ENCODE measurements at regions not wholly inside any gene's neighbourhood (a gene's known extent, or its start where the extent isn't known, plus 50 kb on each side); places are given as distances from the start of the nearest gene placed in this dataset.
"Not testable (repeated sequence)": the region's sequence is repeated elsewhere in the genome, so short reads cannot be mapped to it uniquely, and the experiment has no call there.

DNA sequence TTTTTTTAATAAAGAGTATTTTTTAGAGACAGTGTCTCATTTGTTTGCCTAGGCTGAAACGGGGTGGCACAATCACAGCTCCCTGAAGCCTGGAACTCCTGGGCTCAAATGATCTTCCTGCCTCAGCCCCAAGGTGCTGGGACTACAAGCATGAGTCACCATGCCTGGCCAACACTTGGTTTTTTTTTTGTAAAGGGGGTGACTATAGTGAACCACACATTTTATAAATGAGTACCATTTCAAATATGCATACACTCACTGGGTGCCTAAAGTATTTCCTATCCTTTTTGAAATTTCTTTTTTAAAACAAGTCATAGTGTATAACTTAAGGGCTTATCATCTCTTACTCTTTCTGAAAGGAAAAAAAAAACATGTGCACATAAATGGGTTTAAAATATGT, 325.2 kb upstream of the MEIS2 start:
- Histone ChIP-seq H3K4me3 (no peak overlapping the region), H2AFZ (no peak overlapping the region), H3K4me1 (ENCODE audit: insufficient read depth) (no peaks in the 10 kb centered on the region), H3K79me2 (replicated peaks; ENCODE audit: insufficient read depth) (no peaks in the 10 kb centered on the region), H3F3A (replicated peaks; ENCODE audit: low read depth) (no peaks in the 10 kb centered on the region), H3K9me2 (ENCODE audit: insufficient read depth) (no peaks in the 10 kb centered on the region), H3K36me3 (ENCODE audit: insufficient read depth) (no peaks in the 10 kb centered on the region), H3K27ac (ENCODE audit: low read depth) (no peak overlapping the region), H3K27me3 (ENCODE audit: insufficient read depth) (no peaks in the 10 kb centered on the region), H3K4me2 (no peak overlapping the region), H4K20me1 (replicated peaks; ENCODE audit: insufficient read depth) (no peaks in the 10 kb centered on the region)
- Mint-ChIP-seq H3K36me3 (ENCODE audit: low read depth) (no peaks in the 10 kb centered on the region), H3K27me3 (ENCODE audit: insufficient read depth, low read depth, poor library complexity) (no peaks in the 10 kb centered on the region), H3K27ac (no peak overlapping the region), H3K4me1 (no peaks in the 10 kb centered on the region), H3K4me3 (no peak overlapping the region), H3K9me3 (no peaks in the 10 kb centered on the region)
- DNase-seq (ENCODE audit: low spot score), result no peak
- no peak for ATAC-seq
- TF ChIP-seq, protein P1, sequence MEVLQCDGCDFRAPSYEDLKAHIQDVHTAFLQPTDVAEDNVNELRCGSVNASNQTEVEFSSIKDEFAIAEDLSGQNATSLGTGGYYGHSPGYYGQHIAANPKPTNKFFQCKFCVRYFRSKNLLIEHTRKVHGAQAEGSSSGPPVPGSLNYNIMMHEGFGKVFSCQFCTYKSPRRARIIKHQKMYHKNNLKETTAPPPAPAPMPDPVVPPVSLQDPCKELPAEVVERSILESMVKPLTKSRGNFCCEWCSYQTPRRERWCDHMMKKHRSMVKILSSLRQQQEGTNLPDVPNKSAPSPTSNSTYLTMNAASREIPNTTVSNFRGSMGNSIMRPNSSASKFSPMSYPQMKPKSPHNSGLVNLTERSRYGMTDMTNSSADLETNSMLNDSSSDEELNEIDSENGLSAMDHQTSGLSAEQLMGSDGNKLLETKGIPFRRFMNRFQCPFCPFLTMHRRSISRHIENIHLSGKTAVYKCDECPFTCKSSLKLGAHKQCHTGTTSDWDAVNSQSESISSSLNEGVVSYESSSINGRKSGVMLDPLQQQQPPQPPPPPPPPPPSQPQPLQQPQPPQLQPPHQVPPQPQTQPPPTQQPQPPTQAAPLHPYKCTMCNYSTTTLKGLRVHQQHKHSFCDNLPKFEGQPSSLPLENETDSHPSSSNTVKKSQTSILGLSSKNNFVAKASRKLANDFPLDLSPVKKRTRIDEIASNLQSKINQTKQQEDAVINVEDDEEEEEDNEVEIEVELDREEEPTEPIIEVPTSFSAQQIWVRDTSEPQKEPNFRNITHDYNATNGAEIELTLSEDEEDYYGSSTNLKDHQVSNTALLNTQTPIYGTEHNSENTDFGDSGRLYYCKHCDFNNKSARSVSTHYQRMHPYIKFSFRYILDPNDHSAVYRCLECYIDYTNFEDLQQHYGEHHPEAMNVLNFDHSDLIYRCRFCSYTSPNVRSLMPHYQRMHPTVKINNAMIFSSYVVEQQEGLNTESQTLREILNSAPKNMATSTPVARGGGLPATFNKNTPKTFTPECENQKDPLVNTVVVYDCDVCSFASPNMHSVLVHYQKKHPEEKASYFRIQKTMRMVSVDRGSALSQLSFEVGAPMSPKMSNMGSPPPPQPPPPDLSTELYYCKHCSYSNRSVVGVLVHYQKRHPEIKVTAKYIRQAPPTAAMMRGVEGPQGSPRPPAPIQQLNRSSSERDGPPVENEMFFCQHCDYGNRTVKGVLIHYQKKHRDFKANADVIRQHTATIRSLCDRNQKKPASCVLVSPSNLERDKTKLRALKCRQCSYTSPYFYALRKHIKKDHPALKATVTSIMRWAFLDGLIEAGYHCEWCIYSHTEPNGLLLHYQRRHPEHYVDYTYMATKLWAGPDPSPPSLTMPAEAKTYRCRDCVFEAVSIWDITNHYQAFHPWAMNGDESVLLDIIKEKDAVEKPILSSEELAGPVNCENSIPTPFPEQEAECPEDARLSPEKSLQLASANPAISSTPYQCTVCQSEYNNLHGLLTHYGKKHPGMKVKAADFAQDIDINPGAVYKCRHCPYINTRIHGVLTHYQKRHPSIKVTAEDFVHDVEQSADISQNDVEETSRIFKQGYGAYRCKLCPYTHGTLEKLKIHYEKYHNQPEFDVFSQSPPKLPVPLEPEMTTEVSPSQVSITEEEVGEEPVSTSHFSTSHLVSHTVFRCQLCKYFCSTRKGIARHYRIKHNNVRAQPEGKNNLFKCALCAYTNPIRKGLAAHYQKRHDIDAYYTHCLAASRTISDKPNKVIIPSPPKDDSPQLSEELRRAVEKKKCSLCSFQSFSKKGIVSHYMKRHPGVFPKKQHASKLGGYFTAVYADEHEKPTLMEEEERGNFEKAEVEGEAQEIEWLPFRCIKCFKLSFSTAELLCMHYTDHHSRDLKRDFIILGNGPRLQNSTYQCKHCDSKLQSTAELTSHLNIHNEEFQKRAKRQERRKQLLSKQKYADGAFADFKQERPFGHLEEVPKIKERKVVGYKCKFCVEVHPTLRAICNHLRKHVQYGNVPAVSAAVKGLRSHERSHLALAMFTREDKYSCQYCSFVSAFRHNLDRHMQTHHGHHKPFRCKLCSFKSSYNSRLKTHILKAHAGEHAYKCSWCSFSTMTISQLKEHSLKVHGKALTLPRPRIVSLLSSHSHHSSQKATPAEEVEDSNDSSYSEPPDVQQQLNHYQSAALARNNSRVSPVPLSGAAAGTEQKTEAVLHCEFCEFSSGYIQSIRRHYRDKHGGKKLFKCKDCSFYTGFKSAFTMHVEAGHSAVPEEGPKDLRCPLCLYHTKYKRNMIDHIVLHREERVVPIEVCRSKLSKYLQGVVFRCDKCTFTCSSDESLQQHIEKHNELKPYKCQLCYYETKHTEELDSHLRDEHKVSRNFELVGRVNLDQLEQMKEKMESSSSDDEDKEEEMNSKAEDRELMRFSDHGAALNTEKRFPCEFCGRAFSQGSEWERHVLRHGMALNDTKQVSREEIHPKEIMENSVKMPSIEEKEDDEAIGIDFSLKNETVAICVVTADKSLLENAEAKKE (CRISPR knock-in tag; IDR thresholded peaks at IDR 0.05), result no peak
- TF ChIP-seq POLR2AphosphoS5 (IDR thresholded peaks at IDR 0.05; ENCODE audit: low read depth) (no peak), ZNF331 (CRISPR knock-in tag; IDR thresholded peaks at IDR 0.05; ENCODE audit: low read depth) (no peak), STAT1 (IDR thresholded peaks at IDR 0.05; ENCODE audit: unreplicated experiment) (no peak), NANOG (IDR thresholded peaks at IDR 0.05; ENCODE audit: borderline replicate concordance) (no peak), ZNF114 (CRISPR knock-in tag; IDR thresholded peaks at IDR 0.05) (no peak), EZH2phosphoT487 (IDR thresholded peaks at IDR 0.05; ENCODE audit: unreplicated experiment) (no peak), JUNB (IDR thresholded peaks at IDR 0.05; ENCODE audit: unreplicated experiment) (no peak)
- TF ChIP-seq, protein P2, sequence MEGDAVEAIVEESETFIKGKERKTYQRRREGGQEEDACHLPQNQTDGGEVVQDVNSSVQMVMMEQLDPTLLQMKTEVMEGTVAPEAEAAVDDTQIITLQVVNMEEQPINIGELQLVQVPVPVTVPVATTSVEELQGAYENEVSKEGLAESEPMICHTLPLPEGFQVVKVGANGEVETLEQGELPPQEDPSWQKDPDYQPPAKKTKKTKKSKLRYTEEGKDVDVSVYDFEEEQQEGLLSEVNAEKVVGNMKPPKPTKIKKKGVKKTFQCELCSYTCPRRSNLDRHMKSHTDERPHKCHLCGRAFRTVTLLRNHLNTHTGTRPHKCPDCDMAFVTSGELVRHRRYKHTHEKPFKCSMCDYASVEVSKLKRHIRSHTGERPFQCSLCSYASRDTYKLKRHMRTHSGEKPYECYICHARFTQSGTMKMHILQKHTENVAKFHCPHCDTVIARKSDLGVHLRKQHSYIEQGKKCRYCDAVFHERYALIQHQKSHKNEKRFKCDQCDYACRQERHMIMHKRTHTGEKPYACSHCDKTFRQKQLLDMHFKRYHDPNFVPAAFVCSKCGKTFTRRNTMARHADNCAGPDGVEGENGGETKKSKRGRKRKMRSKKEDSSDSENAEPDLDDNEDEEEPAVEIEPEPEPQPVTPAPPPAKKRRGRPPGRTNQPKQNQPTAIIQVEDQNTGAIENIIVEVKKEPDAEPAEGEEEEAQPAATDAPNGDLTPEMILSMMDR (conservative IDR thresholded peaks at IDR 0.05; ENCODE audit: low read depth in 2 of 2), result no peak

DNA sequence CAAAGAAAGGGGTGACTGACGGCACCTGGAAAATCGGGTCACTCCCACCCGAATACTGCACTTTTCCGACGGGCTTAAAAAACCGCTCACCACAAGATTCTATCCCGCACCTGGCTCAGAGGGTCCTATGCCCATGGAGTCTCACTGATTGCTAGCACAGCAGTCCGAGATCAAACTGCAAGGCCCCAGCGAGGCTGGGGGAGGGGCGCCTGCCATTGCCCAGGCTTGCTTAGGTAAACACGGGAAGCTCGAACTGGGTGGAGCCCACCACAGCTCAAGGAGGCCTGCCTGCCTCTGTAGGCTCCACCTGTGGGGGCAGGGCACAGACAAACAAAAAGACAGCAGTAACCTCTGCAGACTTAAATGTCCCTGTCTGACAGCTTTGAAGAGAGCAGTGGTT, 327.0 kb upstream of the MEIS2 start:
- H3K4me3 Mint-ChIP-seq; ATAC-seq; H3K9me3 Mint-ChIP-seq; H3K27me3 ChIP-seq (ENCODE audit: insufficient read depth); H3K4me1 ChIP-seq (ENCODE audit: insufficient read depth); H3K4me1 Mint-ChIP-seq; H3K36me3 ChIP-seq (ENCODE audit: insufficient read depth); H3K9me2 ChIP-seq (ENCODE audit: insufficient read depth); H3K4me2 ChIP-seq; H4K20me1 ChIP-seq (replicated peaks; ENCODE audit: insufficient read depth); H3K27ac ChIP-seq (ENCODE audit: low read depth); H3K27ac Mint-ChIP-seq; H3K79me2 ChIP-seq (replicated peaks; ENCODE audit: insufficient read depth); H3K36me3 Mint-ChIP-seq (ENCODE audit: low read depth); H3K27me3 Mint-ChIP-seq (ENCODE audit: insufficient read depth, low read depth, poor library complexity); H3F3A ChIP-seq (replicated peaks; ENCODE audit: low read depth); H2AFZ ChIP-seq: not testable (repeated sequence)
- DNase-seq (ENCODE audit: low spot score), result peak; percentile 42
- 0 out of 2 replicates have a peak overlapping the region, but pooled peaks have one; percentile 40 for H3K4me3 ChIP-seq

Data from GM23338 (cell line).